Medulla oblongata (tissue), 1 donor: ENCODE measurements at regions not wholly inside any gene's neighbourhood (a gene's known extent, or its start where the extent isn't known, plus 50 kb on each side); places are given as distances from the start of the nearest gene placed in this dataset.
A peak's percentile ranks its signal among the peaks of the same experiment; 100 is the strongest.
"Not testable (repeated sequence)": the region's sequence is repeated elsewhere in the genome, so short reads cannot be mapped to it uniquely, and the experiment has no call there.

Experiments used
- DNase-seq: peaks from one replicate; pipeline ENCODE4 v3.0.0-alpha.2; 2015; ENCODE audit errors: extremely low spot score

- peak; percentile 41 for DNase-seq
Measured at GRCh38 chr13:22744688-22745452, 435.9 kb upstream of the SGCG start.

DNA sequence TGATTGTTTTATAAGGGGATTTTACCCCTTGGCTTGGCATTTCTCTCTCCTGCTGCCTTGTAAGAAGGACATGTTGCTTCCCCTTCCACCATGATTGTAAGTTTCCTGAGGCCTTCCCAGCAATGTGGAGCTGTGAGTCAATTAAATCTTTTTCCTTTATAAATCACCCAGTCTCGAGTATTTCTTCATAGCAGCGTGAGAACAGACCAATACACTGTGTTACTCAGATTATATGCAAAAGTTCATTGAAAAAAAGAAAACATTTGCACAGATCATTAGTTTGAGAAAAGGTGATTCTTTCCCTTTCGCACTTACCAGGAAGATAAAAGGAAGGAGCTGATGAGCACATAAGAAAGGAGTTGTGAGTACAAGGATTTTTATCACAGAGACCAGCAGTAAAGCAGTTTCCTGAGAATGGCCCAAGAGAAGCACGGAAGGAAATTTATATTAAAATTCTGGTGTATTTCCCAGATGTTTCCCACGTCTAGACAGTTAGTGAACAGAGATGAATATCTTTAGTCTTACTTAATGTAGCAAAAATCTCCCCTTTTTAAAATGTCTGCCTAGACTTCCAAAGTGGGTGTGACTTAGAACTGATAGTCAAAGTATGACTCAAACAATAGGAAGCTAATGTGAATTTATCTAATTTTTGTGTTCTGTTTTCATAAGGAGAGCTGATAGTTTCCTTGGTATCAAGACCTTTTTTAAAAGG lies 431.8 kb upstream of the SGCG start:
- DNase-seq: no peak

DNA sequence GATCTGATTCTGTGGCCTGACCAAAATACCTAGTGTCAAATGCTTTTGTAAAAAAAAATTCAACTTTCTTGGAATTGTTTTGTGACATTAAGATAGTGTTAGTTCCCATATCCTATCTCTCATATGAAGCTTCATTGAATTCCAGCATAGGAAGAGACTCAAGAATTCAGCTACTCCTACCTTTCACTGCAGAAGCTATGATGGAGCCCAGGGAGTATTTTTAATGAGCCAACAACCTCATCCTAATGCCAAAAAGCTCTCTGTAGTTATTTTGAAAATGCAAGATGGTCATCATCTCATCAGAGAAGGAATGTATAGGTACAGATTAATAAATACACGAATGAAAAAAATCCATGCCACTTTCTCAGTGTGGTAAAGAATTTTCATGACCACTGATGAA lies 431.2 kb upstream of the SGCG start:
- no peak for DNase-seq

- DNase-seq: peak; percentile 17
Measured at GRCh38 chr13:22757530-22758120, 423.2 kb upstream of the SGCG start.

DNA sequence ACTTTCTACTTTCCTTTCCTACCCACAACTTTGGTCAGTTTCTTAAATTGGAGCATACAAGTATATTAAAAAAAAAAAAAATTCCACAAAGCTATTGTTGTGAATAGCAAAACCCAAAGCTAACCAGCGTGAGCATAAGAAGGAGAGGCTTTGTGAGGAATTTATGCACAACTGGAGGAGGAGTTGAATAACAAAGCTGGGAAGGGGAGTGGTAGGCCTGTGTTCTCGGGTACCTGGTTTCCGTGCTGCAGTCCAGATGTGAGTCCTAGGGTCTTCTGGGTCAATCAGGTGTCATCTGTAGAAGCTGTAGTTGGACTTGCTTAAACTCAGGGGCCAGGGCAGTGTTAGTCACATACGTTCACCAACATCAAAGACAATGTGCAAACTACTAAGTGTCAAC lies 422.5 kb upstream of the SGCG start:
- DNase-seq: no peak

GRCh38 chr13:22761709-22762108 lies 419.1 kb upstream of the SGCG start:
- DNase-seq: no peak

GRCh38 chr13:22765547-22765946 lies 415.2 kb upstream of the SGCG start:
- DNase-seq: no peak

GRCh38 chr13:22770891-22771290 lies 409.9 kb upstream of the SGCG start:
- no peak for DNase-seq

DNA sequence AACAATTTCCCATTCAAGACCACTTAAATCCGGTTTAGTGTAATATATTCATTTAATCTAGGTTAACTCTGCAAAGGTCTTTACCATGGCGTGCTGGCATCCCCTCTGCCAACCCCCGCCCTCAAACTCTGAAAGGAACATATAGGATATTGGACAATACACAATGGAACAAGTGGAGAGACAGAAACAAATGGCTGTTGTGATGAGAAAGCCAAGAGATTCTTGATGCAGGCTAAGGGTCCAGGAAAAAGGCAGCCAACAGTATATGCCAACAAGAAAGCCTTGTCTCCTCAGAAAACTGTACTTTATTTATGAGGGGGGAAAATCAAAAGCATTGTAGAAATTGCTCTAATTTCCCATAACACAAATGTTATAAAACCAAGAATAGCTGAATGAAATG lies 407.3 kb upstream of the SGCG start:
- DNase-seq: peak; percentile 36

GRCh38 chr13:22776394-22777186 lies 404.2 kb upstream of the SGCG start:
- peak; percentile 36 for DNase-seq

- no peak for DNase-seq
Measured at GRCh38 chr13:22777207-22777606, 403.6 kb upstream of the SGCG start.

DNA sequence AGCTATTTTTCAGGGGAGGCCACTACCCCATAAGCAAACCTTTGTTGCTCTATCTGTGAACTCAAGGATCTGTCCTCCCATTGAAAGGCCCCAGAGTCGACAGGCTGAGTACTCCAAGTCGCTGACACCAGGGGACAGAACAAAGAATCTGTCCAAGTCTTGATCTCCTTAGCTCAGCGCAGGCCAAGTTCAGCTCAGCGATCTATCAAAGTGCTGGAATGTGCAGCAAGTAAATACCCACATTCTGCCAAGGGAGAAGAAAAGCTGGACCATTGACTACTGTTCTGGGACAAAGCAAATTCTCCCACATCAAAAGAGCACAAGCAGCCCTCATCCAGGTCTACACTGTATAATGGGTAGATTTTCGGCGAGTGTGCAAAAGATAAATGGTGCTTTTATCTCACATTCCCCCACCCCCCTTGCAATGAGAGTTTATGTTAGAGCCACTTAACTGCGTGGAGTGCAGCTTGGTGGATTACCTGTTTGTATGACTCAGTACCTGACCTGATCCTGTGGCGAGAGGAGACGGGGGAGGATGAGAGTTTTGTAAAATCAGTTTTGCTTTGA lies 391.7 kb upstream of the SGCG start:
- no peak for DNase-seq

DNA sequence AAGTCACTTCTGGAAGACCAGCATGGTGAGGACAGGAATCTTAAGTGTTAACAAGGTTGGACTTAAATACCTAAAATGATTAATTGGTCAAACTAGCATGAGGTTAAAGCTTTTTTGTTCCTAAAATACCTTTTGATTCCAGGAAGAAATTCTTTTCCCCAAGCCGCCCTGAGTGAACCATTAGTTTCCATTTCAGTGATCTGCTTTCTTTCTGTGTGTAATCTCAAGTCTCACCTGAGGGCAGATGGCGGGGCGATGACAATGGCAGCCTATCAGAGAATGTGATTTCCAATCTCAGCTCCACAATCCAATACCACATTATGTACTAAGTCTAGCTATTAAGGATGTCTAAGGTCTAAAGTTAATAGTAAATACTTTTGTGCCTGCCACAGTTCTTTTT lies 390.9 kb upstream of the SGCG start:
- DNase-seq: no peak

GRCh38 chr13:22793598-22794134 lies 387.1 kb upstream of the SGCG start:
- no peak for DNase-seq

- peak; percentile 86 for DNase-seq
Measured at GRCh38 chr13:22800526-22801401, 380.0 kb upstream of the SGCG start.

DNA sequence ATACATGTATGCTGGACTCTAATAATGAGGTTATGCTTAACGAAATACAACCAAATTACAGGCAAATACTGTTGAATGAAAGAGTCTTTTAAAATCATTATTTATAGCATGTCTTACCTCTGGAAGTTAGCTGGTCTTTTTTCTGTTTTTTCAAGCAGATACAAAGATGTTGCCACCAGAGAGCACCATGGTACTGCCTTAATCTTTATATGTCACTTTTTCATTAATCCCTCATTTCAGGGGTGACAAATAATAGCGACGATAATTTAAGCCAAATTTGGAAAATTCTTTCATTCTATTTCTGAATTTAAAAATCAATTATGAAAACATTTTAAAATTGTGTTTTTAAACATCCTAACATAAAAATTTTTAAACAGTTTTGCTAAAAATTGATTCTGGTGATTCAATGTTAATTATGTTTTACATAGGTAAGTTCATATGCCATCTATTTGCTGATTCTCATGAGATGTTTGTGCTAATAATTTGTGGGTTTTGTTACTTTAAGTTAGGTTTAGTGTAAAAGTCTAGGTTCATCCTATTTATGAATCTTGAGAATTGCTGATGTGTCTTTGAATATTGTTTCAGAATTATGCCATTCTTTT lies 379.3 kb upstream of the SGCG start:
- DNase-seq: no peak

- no peak for DNase-seq
Measured at GRCh38 chr13:22812793-22813192, 368.0 kb upstream of the SGCG start.

DNA sequence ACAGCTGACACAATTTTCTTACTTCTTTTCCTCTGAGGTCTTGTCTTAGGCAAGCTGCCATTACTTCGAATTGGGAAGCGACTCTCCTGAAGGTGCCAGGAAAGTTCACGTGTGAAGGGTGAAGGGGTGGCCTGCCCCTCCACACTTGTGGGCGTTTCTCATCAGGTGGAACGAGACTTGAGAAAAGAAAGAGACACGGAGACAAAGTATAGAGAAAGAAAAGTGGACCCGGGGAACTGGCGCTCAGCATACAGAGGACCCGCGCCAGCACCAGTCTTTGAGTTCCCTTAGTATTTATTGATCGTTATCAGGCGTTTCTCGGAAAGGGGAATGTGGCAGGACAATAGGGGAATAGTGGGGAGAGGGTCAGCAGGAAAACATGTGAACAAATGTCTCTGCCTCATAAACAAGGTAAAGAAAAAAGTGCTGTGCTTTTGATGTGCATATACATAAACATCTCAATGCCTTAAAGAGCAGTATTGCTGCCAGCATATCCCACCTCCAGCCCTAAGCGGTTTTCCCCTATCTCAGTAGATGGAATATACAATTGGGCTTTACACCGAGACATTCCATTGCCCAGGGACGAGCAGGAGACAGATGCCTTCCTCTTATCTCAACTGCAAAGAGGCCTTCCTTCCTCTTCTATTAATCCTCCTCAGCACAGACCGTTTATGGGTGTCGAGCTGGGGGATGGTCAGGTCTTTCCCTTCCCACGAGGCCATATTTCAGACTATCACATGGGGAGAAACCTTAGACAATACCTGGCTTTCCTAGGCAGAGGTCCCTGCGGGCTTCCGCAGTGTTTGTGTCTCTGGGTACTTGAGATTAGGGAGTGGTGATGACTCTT lies 367.0 kb upstream of the SGCG start:
- not testable (repeated sequence) for DNase-seq

GRCh38 chr13:22814433-22814832 lies 366.3 kb upstream of the SGCG start:
- not testable (repeated sequence) for DNase-seq
